ENCODE measurements at regions not wholly inside any gene's neighbourhood (a gene's known extent, or its start where the extent isn't known, plus 50 kb on each side); places are given as distances from the start of the nearest gene placed in this dataset.

GRCh38 chrX:97682991-97683840, 799.5 kb downstream of the RPA4 start:
- TF ChIP-seq EP300 (IDR thresholded peaks at IDR 0.05) (no peak), CTCF (IDR thresholded peaks at IDR 0.05) (no peak), POLR2A (IDR thresholded peaks at IDR 0.05; ENCODE audit: low read depth) (no peak), POLR2AphosphoS5 (IDR thresholded peaks at IDR 0.05) (no peak)
- intact Hi-C loops (cut with DNase I): no loop called here
- no peak overlapping the region for H3K27ac ChIP-seq (replicated peaks in 1 of 4)
- no peaks in the 10 kb centered on the region for H3K36me3 ChIP-seq
- H3K9me3 ChIP-seq: no peaks in the 10 kb centered on the region
- no peaks in the 10 kb centered on the region for H3K4me1 ChIP-seq
- WGBS: 81% methylated on average over 1 of the region's 3 CpGs
- no peaks in the 10 kb centered on the region for H3K27me3 ChIP-seq
- H3K4me3 ChIP-seq: no peak overlapping the region
- DNase-seq (ENCODE audit: extremely low spot score): no peak

- no peak overlapping the region for H3K4me3 ChIP-seq
- H3K27me3 ChIP-seq: no peaks in the 10 kb centered on the region
- WGBS: 58% methylated on average over 4 of the region's 4 CpGs
- no peaks in the 10 kb centered on the region for H3K4me1 ChIP-seq
- TF ChIP-seq EP300 (IDR thresholded peaks at IDR 0.05): no peak
- peak; percentile 28 to 46 (median 44) for TF ChIP-seq CTCF (IDR thresholded peaks at IDR 0.05)
- no peaks in the 10 kb centered on the region for H3K9me3 ChIP-seq
- no peak overlapping the region for H3K27ac ChIP-seq (replicated peaks in 1 of 4)
- no peak for DNase-seq (ENCODE audit: extremely low spot score)
- no peaks in the 10 kb centered on the region for H3K36me3 ChIP-seq
- intact Hi-C loops (cut with DNase I): no loop called here
These were observed 802.0 kb downstream of the RPA4 start for GRCh38 chrX:97685753-97686152.

GRCh38 chrX:97691901-97692455, 808.3 kb downstream of the RPA4 start:
- DNase-seq (ENCODE audit: extremely low spot score): no peak
- peaks cover 0 to 1% (median 0%) of the 10 kb centered on the region in 4 donors for H3K9me3 ChIP-seq
- intact Hi-C loops (cut with DNase I): no loop called here
- H3K36me3 ChIP-seq: no peaks in the 10 kb centered on the region
- WGBS: 60% methylated on average over 2 of the region's 2 CpGs
- TF ChIP-seq CTCF (IDR thresholded peaks at IDR 0.05) (no peak), POLR2A (IDR thresholded peaks at IDR 0.05; ENCODE audit: low read depth) (no peak), EP300 (IDR thresholded peaks at IDR 0.05) (no peak), POLR2AphosphoS5 (IDR thresholded peaks at IDR 0.05) (no peak)
- no peaks in the 10 kb centered on the region for H3K4me1 ChIP-seq
- no peaks in the 10 kb centered on the region for H3K27me3 ChIP-seq
- H3K4me3 ChIP-seq: no peak overlapping the region
- no peak overlapping the region for H3K27ac ChIP-seq (replicated peaks in 1 of 4)

- TF ChIP-seq CTCF (IDR thresholded peaks at IDR 0.05) (no peak), EP300 (IDR thresholded peaks at IDR 0.05) (no peak), POLR2AphosphoS5 (IDR thresholded peaks at IDR 0.05) (no peak), POLR2A (IDR thresholded peaks at IDR 0.05; ENCODE audit: low read depth) (no peak)
- 74% methylated on average over 2 of the region's 2 CpGs for WGBS
- no peak for DNase-seq (ENCODE audit: extremely low spot score)
- peaks cover 0 to 6% (median 0%) of the 10 kb centered on the region in 4 donors for H3K9me3 ChIP-seq
- no peak overlapping the region for H3K4me3 ChIP-seq
- no peaks in the 10 kb centered on the region for H3K4me1 ChIP-seq
- H3K27me3 ChIP-seq: no peaks in the 10 kb centered on the region
- no peak overlapping the region for H3K27ac ChIP-seq (replicated peaks in 1 of 4)
- no peaks in the 10 kb centered on the region for H3K36me3 ChIP-seq
- intact Hi-C loops (cut with DNase I): no loop called here
These were observed 808.9 kb downstream of the RPA4 start for GRCh38 chrX:97692575-97692974.

Data from esophagus muscularis mucosa (tissue), 4 donors.